Testis (tissue), 2 donors: ENCODE measurements at regions not wholly inside any gene's neighbourhood (a gene's known extent, or its start where the extent isn't known, plus 50 kb on each side); places are given as distances from the start of the nearest gene placed in this dataset.

Experiments
- DNase-seq: peaks from one replicate; pipeline ENCODE4 v3.0.0-alpha.2; 2019
- H3K27ac ChIP-seq, 2 donors: fragments of 200-600 bp; sonication (generic); one replicate each; pipeline ENCODE4 v1.5.1; 2019
- H3K27me3 ChIP-seq: fragments of 200-600 bp; sonication (generic); one replicate; pipeline ENCODE4 v1.5.1; 2019
- H3K36me3 ChIP-seq: fragments of 200-600 bp; sonication (generic); one replicate; pipeline ENCODE4 v1.5.1; 2017; ENCODE audit warnings: low read depth; ENCODE audit errors: missing control alignments
- H3K4me1 ChIP-seq: fragments of 200-600 bp; sonication (generic); one replicate; pipeline ENCODE4 v1.5.1; 2019
- H3K4me3 ChIP-seq, 2 donors: fragments of 200-600 bp; sonication (generic); one replicate each; pipeline ENCODE4 v1.5.1; 2017 to 2019
- H3K9me3 ChIP-seq: fragments of 200-600 bp; sonication (generic); one replicate; pipeline ENCODE4 v1.5.1; 2017
- CTCF ChIP-seq, 3 experiments: fragments of 450-650 bp in 2 of 3; fragments of 200-600 bp in 1 of 3; sonication (generic) in 1 of 3; IDR thresholded peaks; one replicate each; pipeline ENCODE4 v1.5.1; 2016 to 2019; ENCODE audit warnings: antibody characterized with exemption in 3 of 3, mild to moderate bottlenecking in 2 of 3, moderate library complexity in 1 of 3
- POLR2A ChIP-seq: fragments of 450-650 bp; IDR thresholded peaks from one replicate; pipeline ENCODE4 v1.6.1; 2017; ENCODE audit warnings: antibody characterized with exemption, mild to moderate bottlenecking, moderate library complexity
- WGBS, 2 donors: methylation state at CpG; one replicate each; pipeline ENCODE4 v1.1.5; 2018; 5-methylcytosine and 5-hydroxymethylcytosine counted together
- intact Hi-C: fragments of 100-400 bp; cut with DNase I; formaldehyde crosslinking; loops from one replicate; pipeline ENCODE4 v1.15.1; 2023; ENCODE audit warnings: low total_unique reads

- intact Hi-C loops, result no loop called here
- H3K4me3 ChIP-seq, result no peak overlapping the region
- DNase-seq, result no peak
- WGBS, 2 donors, result 87 to 97% methylated on average over 2 of the region's 2 CpGs
- no peak for TF ChIP-seq CTCF (IDR thresholded peaks at IDR 0.05)
- no peak for TF ChIP-seq POLR2A
- H3K36me3 ChIP-seq, result no peaks in the 10 kb centered on the region
- H3K4me1 ChIP-seq, result no peaks in the 10 kb centered on the region
- no peaks in the 10 kb centered on the region for H3K27me3 ChIP-seq
- no peaks in the 10 kb centered on the region for H3K9me3 ChIP-seq
- no peak overlapping the region for H3K27ac ChIP-seq
Observed at GRCh38 chr2:40642726-40643125, 190.8 kb upstream of the SLC8A1 start.

GRCh38 chr2:40646642-40647041 lies 194.8 kb upstream of the SLC8A1 start:
- WGBS, 2 donors, result 71 to 95% methylated on average over 2 of the region's 2 CpGs
- TF ChIP-seq CTCF (IDR thresholded peaks at IDR 0.05), result no peak
- no peaks in the 10 kb centered on the region for H3K36me3 ChIP-seq

GRCh38 chr2:40652155-40652554 lies 200.3 kb upstream of the SLC8A1 start:
- intact Hi-C loops, result no loop called here
- 87 to 94% methylated on average over 5 of the region's 5 CpGs for WGBS, 2 donors
- no peaks in the 10 kb centered on the region for H3K36me3 ChIP-seq

More at GRCh38 chr2:40646642-40647041, 194.8 kb upstream of the SLC8A1 start:
- H3K4me1 ChIP-seq, result no peaks in the 10 kb centered on the region
- DNase-seq, result no peak
- no peaks in the 10 kb centered on the region for H3K27me3 ChIP-seq
- no peak overlapping the region for H3K27ac ChIP-seq
- intact Hi-C loops, result no loop called here
- H3K4me3 ChIP-seq, result no peak overlapping the region
- H3K9me3 ChIP-seq, result no peaks in the 10 kb centered on the region

GRCh38 chr2:40653829-40654228 lies 201.9 kb upstream of the SLC8A1 start:
- WGBS, 2 donors, result 90 to 93% methylated on average over 3 of the region's 3 CpGs
- no peaks in the 10 kb centered on the region for H3K27me3 ChIP-seq
- TF ChIP-seq CTCF (IDR thresholded peaks at IDR 0.05) (no peak), POLR2A (no peak)
- H3K4me1 ChIP-seq, result no peaks in the 10 kb centered on the region
- H3K4me3 ChIP-seq, result no peak overlapping the region
- no peak overlapping the region for H3K27ac ChIP-seq
- no peak for DNase-seq
- H3K36me3 ChIP-seq, result no peaks in the 10 kb centered on the region
- H3K9me3 ChIP-seq, result no peaks in the 10 kb centered on the region
- intact Hi-C loops, result no loop called here

More at GRCh38 chr2:40652155-40652554, 200.3 kb upstream of the SLC8A1 start:
- Histone ChIP-seq H3K27ac (no peak overlapping the region), H3K27me3 (no peaks in the 10 kb centered on the region), H3K9me3 (no peaks in the 10 kb centered on the region), H3K4me3 (no peak overlapping the region), H3K4me1 (no peaks in the 10 kb centered on the region)
- no peak for TF ChIP-seq POLR2A
- no peak for TF ChIP-seq CTCF (IDR thresholded peaks at IDR 0.05)
- no peak for DNase-seq

- Histone ChIP-seq H3K9me3 (no peaks in the 10 kb centered on the region), H3K27ac (no peak overlapping the region), H3K4me1 (no peaks in the 10 kb centered on the region), H3K36me3 (no peaks in the 10 kb centered on the region), H3K4me3 (no peak overlapping the region), H3K27me3 (no peaks in the 10 kb centered on the region)
- DNase-seq, result no peak
- TF ChIP-seq CTCF (IDR thresholded peaks at IDR 0.05), result no peak
- TF ChIP-seq POLR2A, result no peak
- intact Hi-C loops, result no loop called here
- WGBS, 2 donors, result 73 to 79% methylated on average over 1 of the region's 1 CpG
Observed at GRCh38 chr2:40654346-40654745, 202.5 kb upstream of the SLC8A1 start.
